ENCODE measurements at regions not wholly inside any gene's neighbourhood (a gene's known extent, or its start where the extent isn't known, plus 50 kb on each side); places are given as distances from the start of the nearest gene placed in this dataset.
"Not testable (repeated sequence)": the region's sequence is repeated elsewhere in the genome, so short reads cannot be mapped to it uniquely, and the experiment has no call there.

GRCh38 chr3:178082326-178082906 lies 453.8 kb upstream of the KCNMB2 start:
- DNase-seq (ENCODE audit: low read depth), result no peak

DNA sequence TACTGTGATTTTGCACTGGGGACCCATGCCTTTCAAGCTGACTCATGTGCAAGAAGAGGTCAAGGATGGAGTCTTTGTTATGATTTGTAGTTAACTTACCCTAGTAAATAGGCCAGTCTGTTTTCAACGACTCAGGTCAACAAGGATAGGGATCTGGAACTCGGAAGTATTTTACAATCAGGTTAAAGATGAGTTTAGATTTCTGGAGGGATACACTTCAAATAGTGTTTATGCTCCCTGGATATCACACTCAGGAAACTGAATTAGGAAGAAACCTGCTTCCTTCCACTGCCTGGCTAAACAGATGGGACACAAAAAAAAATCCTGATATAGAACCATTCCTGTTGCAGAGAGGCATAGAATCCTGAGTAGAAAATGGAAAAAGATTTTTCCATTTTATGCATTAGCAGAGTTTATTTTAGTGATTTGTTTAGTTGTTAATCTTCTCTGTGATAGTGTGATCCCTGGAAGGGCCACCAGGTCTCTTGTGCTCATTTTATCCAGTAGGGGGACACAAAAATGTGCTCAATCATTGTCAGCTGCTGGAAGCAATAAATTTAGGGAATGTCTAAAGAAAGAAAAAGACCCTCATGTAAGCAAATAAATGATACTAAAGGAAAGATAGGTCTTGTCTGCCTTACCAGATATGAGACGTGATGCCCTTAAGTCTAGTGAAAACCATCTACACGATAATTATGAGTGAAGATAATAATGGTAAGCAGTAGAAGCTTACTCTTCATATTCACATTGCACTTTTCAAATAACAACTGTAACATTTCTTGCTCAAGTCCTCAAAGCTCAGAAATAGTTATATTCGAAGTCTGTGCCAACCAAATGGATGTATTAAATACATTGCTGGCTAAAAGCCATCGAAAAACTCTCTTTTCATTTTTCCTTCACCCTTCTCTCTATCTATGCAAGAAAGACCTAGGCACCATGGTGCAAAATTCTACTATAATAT lies 452.1 kb upstream of the KCNMB2 start:
- no peak for DNase-seq (ENCODE audit: low read depth)

- no peak for DNase-seq (ENCODE audit: low read depth)
These were observed 451.1 kb upstream of the KCNMB2 start for GRCh38 chr3:178084938-178085816.

DNA sequence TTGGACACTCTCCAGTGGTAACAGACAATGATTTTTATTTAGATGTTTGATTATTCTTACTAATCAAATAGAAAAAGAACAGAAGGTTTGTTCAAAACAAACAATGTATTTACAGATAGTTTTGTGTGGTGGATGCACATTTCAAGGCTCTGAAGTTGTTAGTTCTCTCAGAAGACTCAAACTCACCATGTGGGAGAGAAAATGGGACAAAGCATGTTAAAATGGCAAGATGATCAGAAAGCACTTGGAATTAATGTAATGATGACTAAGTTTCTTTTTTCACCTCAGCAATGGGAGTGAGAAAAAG lies 450.5 kb upstream of the KCNMB2 start:
- DNase-seq (ENCODE audit: low read depth), result no peak

DNA sequence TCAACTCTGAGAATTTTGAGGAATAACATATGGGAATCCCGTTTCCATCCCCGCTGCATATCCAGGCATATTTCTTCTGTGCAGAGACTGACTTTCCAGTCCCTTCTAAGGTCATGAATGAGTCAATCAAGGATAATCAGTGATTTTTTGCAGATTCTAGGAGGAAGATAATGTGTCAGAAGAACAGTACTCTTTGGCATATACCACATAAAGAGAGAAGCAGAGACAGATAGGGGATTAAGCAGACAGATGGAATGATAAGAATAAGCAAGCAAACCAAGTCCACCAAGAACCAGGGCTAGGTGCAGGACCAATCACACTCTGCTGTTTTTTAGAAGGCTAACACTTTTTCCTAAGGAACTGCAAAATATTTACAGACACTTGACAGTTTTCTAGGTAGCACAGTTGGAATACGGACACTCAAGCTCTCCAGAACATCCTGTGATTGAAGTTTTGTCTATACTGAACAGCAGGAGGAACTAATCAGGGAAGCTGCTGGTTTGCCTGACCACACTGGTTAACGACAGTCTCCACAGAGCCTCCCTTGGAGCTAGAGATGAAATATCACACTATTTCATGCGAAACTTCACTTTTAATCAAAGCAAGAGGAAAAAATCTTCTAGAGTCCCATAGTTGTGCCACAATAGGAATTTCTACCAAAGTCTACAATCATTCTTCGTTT lies 450.0 kb upstream of the KCNMB2 start:
- no peak for DNase-seq (ENCODE audit: low read depth)

DNA sequence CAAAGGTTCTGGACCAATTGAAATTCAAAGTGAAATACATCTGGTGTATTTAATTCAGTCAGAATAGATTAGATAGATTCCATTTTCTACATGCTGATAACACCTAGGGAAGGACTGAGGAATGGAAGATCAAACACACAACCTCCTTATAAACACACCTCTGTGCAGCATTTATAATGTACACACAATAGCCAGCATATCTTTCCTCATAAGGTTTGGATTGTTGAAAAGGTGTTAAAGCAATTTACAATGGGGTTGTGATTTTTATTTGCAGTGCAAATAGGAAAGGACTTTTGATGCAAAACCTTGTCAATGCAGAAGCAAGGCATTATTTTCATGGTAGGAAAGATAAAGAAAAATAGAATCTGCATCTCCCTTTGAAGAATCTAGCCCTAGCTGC lies 448.9 kb upstream of the KCNMB2 start:
- DNase-seq (ENCODE audit: low read depth), result no peak

DNA sequence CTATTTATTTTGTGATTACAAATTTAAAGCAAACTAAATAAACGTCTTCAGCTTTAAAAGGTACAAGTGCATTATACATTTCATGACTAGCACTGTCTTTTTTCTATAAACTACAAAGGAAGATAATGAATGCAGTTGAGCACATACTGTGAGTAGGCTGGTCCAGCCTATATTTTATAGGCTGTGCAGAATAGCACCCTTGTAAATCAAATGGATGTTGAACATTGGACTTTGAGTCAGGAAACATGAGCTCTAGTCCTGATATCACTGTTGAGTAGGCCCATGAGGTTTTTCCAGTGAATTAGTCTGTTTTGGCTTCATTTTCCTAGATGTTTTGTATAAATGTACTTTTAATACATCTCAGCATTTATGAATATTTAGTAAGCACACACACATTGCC lies 447.3 kb upstream of the KCNMB2 start:
- no peak for DNase-seq (ENCODE audit: low read depth)

DNA sequence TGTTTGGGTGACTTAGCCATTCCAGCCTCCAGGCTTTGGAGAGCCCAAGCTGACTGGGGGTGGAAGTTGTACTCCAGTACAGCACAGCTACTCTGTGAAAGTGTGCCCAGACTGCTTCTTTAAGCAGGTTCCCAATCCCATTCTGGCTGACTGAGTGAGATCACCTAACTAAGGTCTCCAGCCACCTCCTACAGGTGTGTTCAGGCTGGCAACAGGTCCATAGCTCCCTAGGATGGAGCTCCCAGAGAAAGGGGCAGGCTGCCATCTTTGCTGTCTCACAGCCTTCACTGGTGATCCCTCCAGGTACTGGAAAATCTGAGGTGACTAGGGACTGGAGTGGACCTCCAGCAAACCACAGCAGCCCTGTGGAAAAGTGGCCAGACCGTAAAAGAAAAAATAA lies 445.3 kb upstream of the KCNMB2 start:
- DNase-seq (ENCODE audit: low read depth), result no peak

DNA sequence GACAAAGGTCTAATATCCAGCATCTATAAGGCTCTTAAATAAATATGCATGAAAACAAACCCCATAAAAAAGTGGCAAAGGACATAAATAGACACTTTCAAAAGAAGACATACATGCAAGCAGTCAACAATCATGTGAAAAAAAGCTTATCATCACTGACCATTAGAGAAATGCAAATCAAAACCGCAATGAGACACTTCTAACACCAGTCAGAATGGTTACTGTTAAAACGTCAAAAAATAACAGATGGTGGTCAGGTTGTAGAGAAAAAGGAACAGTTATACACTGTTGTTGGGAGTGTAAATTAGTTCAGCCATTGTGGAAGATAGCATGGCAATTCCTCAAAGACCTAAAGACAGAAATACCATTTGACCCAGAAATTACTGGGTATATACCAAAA lies 440.7 kb upstream of the KCNMB2 start:
- no peak for DNase-seq (ENCODE audit: low read depth)

DNA sequence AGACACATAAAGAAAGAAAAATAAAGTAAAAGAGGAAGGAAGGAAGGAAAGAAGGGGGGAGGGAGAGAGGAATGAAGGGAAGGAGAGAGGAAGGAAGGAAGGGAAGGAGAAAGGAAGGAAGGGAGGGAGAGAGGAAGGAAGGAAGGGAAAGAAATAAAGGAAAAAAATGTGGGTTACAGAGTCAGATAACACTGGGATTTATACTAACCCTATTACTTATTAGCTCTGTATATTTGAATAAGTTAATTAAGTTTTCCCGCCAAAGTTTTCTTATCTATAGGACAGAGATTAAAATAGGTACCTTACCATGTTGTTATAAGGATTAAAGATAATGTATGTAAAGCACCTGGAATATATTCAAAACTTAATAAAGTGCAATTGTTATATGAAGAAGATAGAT lies 439.3 kb upstream of the KCNMB2 start:
- no peak for DNase-seq (ENCODE audit: low read depth)

- peak; percentile 29 for DNase-seq (ENCODE audit: low read depth)
These were observed 438.7 kb upstream of the KCNMB2 start for GRCh38 chr3:178097576-178097975.

DNA sequence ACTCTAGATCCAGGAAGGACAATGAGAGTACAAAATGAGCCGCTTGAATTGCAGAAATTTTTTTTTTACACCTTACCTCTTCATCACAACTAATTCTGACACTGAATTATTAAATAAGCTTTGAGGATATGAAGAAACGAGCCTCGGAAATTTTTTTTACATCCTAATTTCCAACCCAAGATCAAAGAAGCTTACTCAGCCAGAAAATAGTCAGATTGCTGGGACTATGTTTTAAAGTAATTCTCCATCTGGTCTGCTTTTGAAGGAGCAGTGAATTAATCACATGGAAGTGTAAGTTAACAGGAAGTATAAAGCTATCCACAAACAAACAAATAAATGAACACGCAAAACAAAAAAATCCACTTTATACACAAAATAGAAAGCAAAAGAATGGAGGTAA lies 437.0 kb upstream of the KCNMB2 start:
- DNase-seq (ENCODE audit: low read depth), result no peak

DNA sequence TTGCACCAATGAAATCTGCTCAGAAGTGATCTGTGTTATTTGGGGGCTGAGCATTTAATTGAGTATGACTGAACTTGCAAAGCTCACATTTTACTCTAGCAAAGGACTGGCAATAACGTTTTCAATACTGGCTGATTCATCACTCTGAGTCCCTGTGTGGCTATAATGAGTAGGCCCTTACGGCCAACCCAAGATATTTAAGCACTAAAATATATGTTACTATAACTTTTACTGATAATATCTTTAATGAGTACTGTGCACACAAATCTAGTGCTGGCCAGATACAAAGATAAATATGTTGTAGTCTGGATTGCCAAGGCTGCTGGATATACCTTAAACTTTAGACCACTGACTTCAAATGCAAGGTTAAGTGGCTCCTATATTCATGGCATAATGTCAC lies 436.4 kb upstream of the KCNMB2 start:
- DNase-seq (ENCODE audit: low read depth), result no peak

GRCh38 chr3:178100908-178101307 lies 435.3 kb upstream of the KCNMB2 start:
- no peak for DNase-seq (ENCODE audit: low read depth)

- DNase-seq (ENCODE audit: low read depth), result no peak
These were observed 433.1 kb upstream of the KCNMB2 start for GRCh38 chr3:178103140-178103539.

- DNase-seq (ENCODE audit: low read depth), result no peak
These were observed 428.4 kb upstream of the KCNMB2 start for GRCh38 chr3:178107804-178108203.

GRCh38 chr3:178109691-178110090 lies 426.5 kb upstream of the KCNMB2 start:
- no peak for DNase-seq (ENCODE audit: low read depth)

- DNase-seq (ENCODE audit: low read depth), result peak; percentile 37
These were observed 424.1 kb upstream of the KCNMB2 start for GRCh38 chr3:178112134-178112533.

DNA sequence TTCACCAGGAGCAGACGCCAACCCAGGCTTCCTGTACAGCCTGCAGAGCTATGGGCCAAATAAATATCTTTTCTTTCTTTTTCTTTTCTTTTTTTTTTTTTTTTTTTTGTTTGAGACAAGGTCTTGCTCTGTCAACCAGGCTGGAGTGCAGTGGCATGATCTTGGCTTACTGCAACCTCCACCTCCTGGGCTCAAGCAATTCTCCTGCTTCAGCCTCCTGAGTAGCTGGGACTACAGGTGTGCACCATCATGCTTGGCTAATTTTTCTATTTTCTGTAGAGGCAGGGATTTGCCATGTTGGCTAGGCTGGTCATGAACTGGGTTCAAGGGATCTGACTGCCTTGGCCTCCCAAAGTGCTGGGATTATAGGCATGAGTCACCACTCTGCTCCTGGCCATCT lies 423.7 kb upstream of the KCNMB2 start:
- not testable (repeated sequence) for DNase-seq (ENCODE audit: low read depth)

DNA sequence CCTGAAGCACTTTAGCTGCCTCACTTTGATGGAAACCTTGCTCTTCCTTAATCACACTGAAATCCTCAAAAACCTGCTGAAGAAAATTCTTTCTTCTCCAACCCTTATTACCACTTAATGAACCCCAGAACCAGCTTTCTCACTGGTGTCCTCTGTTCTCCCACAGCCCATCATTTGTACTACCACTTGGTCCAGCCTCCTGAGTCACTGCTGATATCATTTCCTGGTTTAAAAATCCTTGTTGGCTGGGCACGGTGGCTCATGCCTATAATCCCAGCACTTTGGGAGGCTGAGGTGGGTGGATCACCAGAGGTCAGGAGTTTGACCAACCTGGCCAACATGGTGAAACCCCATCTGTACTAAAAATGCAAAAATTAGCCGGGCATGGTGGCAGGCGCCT lies 418.6 kb upstream of the KCNMB2 start:
- DNase-seq (ENCODE audit: low read depth), result peak; percentile 67

DNA sequence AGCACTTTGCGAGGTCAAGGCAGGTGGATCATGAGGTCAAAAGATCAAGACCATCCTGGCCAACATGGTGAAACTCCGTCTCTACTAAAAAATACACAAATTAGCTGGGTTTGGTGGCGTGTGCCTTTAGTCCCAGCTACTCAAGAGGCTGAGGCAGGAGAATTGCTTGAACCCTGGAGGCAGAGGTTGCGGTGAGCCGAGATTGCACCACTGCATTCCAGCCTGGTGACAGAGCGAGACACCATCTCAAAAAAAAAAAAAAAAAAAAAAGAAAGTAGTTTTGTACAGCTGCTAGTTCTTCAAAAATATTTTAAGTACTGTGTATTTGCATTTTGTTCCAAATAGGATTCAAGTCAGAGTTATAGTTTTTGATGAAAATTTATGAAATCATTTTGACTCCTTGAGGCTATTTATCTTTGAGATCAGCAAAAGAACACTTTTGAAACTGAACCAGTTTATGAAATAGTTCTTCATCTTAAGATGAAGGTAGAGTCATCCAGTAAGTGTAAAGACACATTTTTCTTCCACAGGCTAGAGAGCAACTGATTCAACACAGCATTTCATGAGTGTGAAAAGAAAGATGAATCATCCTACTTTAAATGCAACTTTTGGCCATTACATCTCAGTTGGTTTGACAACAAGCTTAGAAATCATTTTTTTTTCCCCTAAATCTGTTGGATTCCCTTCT lies 416.5 kb upstream of the KCNMB2 start:
- DNase-seq (ENCODE audit: low read depth), result not testable (repeated sequence)

All from HT1080 (cell line).